Activated B cell treated with CpG ODN at 0.5 μM for 24 hours (primary cell): ENCODE measurements at regions not wholly inside any gene's neighbourhood (a gene's known extent, or its start where the extent isn't known, plus 50 kb on each side); places are given as distances from the start of the nearest gene placed in this dataset.

Experiments
- ATAC-seq: fragments of 200-7000 bp; cut with Tn5 transposase; one replicate; pipeline ENCODE4 v1.10.0; 2021; ENCODE audit warnings: low read depth, mild to moderate bottlenecking, moderate library complexity
- CTCF ChIA-PET: fragments of 350-600 bp; sonication (Branson Sonifier 250); formaldehyde crosslinking; loops from one replicate; lab custom pipeline; 2021; ENCODE audit warnings: antibody characterized with exemption; lab: Charles Lee
- POLR2A ChIA-PET: fragments of 350-600 bp; sonication (Branson Sonifier 250); formaldehyde crosslinking; loops from one replicate; lab custom pipeline; 2021; ENCODE audit warnings: antibody characterized with exemption; lab: Charles Lee
- DNase-seq: peaks from one replicate; pipeline ENCODE4 v3.0.0; 2022
- H3K27ac Mint-ChIP-seq: one replicate; pipeline ENCODE4 v1.8.0; 2020; ENCODE audit warnings: mixed read lengths
- H3K27me3 Mint-ChIP-seq: one replicate; pipeline ENCODE4 v1.8.0; 2021; ENCODE audit warnings: mixed read lengths
- H3K36me3 Mint-ChIP-seq: one replicate; pipeline ENCODE4 v1.8.0; 2021; ENCODE audit warnings: low read depth, mixed read lengths
- H3K4me1 Mint-ChIP-seq: one replicate; pipeline ENCODE4 v1.8.0; 2021; ENCODE audit warnings: mixed read lengths
- H3K4me3 Mint-ChIP-seq: one replicate; pipeline ENCODE4 v1.8.0; 2020; ENCODE audit warnings: mild to moderate bottlenecking, mixed read lengths
- H3K9me3 Mint-ChIP-seq: one replicate; pipeline ENCODE4 v1.8.0; 2020; ENCODE audit warnings: mixed read lengths
- intact Hi-C: fragments of 100-400 bp; cut with micrococcal nuclease; formaldehyde crosslinking; loops from one replicate; pipeline ENCODE4 v1.15.1; 2024
- TF ChIP-seq, protein P1 (sequence below): fragments of 200-600 bp; IDR thresholded peaks from one replicate; pipeline ENCODE4 v1.8.0; 2022; ENCODE audit warnings: antibody characterized with exemption, mild to moderate bottlenecking

GRCh38 chr2:58959996-58960395 is 718.9 kb upstream of the FANCL start:
- POLR2A ChIA-PET, result no interaction called here
- H3K9me3 Mint-ChIP-seq, result no peaks in the 10 kb centered on the region
- no peak overlapping the region for H3K27ac Mint-ChIP-seq
- no peak overlapping the region for H3K4me3 Mint-ChIP-seq
- DNase-seq (no peak), ATAC-seq (no peak)
- H3K4me1 Mint-ChIP-seq, result no peaks in the 10 kb centered on the region
- intact Hi-C loops, result no loop called here
- CTCF ChIA-PET, result interaction anchor here (1.0 kb wide), 1 partner anchor 67 kb away, joined by 5 read pairs; no protein-coding TSS in a partner anchor
- TF ChIP-seq, protein P1, sequence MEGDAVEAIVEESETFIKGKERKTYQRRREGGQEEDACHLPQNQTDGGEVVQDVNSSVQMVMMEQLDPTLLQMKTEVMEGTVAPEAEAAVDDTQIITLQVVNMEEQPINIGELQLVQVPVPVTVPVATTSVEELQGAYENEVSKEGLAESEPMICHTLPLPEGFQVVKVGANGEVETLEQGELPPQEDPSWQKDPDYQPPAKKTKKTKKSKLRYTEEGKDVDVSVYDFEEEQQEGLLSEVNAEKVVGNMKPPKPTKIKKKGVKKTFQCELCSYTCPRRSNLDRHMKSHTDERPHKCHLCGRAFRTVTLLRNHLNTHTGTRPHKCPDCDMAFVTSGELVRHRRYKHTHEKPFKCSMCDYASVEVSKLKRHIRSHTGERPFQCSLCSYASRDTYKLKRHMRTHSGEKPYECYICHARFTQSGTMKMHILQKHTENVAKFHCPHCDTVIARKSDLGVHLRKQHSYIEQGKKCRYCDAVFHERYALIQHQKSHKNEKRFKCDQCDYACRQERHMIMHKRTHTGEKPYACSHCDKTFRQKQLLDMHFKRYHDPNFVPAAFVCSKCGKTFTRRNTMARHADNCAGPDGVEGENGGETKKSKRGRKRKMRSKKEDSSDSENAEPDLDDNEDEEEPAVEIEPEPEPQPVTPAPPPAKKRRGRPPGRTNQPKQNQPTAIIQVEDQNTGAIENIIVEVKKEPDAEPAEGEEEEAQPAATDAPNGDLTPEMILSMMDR, result no peak
- H3K36me3 Mint-ChIP-seq, result no peaks in the 10 kb centered on the region
- H3K27me3 Mint-ChIP-seq, result peaks cover 7% of the 10 kb centered on the region

DNA sequence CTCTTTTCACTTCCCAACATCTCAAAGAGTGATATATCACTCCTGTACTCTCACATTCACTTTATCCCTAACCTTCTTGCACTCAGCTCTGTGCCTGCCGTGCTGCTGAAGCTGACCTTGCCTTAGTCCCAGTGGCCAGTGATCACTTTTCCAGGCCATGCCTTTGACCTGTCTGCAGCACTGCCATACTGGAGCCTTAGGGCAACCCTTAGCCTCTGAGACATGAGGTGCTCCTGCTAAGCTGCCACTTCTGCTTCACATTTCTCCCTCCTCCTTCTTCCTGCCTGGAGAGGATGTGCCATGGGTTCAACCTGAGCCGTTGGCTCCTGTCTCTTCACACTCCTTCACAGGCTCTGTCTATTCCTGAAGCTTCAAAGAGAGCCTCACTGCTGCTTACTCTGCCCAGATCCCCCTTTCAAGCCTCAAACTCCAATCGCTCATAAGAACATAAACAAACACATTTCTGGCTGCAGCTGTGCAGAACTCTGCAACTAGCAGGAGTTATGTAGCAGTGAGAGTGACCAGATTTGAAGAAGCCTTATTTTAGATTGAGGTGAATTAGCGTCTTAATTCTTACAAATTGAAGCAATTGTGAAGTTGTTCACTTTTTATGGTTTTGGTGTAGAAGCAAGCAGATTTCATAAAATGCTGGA is 716.2 kb upstream of the FANCL start:
- intact Hi-C loops, result no loop called here
- Mint-ChIP-seq H3K9me3 (no peaks in the 10 kb centered on the region), H3K36me3 (no peaks in the 10 kb centered on the region), H3K4me3 (no peak overlapping the region), H3K27me3 (peaks cover 7% of the 10 kb centered on the region), H3K27ac (no peak overlapping the region), H3K4me1 (no peaks in the 10 kb centered on the region)
- ATAC-seq, result no peak
- POLR2A ChIA-PET, result no interaction called here
- no peak for DNase-seq
- TF ChIP-seq, protein P1, result no peak
- CTCF ChIA-PET, result no interaction called here

DNA sequence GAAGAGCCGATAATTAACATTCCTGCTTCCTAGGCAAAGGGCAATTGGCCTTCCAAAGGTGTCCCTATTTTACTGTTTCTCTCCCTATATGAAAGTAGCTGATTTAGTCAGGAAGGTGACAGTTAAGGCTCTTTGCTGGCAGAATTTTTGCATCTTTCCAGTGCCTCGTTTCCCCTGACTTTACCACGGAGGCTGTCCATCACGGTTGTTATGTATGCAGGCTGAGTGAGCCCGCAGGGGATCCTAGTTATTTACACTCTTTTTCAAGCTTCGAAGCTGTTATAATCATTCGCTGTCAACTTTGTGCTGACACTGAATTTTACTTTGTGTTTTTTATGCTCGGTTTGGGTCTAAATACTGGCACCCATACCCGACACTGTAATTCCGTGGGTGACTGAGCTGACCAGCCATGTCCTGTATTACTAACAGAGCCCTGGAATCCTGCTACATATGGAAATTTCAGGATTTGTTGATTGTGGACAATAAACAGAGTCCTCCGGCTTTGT is 713.8 kb upstream of the FANCL start:
- H3K27ac Mint-ChIP-seq, result no peak overlapping the region
- ChIA-PET POLR2A (no interaction called here), CTCF (no interaction called here)
- DNase-seq, result no peak
- TF ChIP-seq, protein P1, result no peak
- no peaks in the 10 kb centered on the region for H3K4me1 Mint-ChIP-seq
- no peaks in the 10 kb centered on the region for H3K9me3 Mint-ChIP-seq
- H3K36me3 Mint-ChIP-seq, result no peaks in the 10 kb centered on the region
- H3K27me3 Mint-ChIP-seq, result peaks cover 13% of the 10 kb centered on the region
- ATAC-seq, result no peak
- no peak overlapping the region for H3K4me3 Mint-ChIP-seq
- intact Hi-C loops, result no loop called here

DNA sequence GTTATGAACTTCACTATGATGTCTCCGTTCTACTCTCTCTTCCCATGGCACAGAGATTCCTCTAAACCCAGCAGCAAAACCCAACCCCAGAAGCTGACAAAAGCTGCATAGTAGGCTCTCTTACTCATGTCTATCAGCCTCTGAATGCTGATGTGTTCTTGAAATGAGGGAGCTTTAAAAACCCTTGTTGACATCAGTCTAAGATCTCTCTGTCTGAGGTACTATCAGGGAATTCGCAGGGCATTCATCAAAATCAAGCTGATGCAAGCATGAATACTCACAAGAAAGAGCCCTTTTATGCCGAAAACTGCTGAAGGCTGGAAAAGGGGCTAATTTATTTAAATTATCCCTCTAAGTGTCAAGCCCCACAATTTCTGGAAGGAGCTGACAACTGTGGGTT is 710.6 kb upstream of the FANCL start:
- Mint-ChIP-seq H3K4me1 (no peaks in the 10 kb centered on the region), H3K27ac (no peak overlapping the region), H3K4me3 (no peak overlapping the region), H3K36me3 (no peaks in the 10 kb centered on the region), H3K9me3 (no peaks in the 10 kb centered on the region), H3K27me3 (peaks cover 6% of the 10 kb centered on the region)
- intact Hi-C loops, result no loop called here
- ATAC-seq (no peak), DNase-seq (no peak)
- TF ChIP-seq, protein P1, result no peak
- ChIA-PET CTCF (no interaction called here), POLR2A (no interaction called here)

DNA sequence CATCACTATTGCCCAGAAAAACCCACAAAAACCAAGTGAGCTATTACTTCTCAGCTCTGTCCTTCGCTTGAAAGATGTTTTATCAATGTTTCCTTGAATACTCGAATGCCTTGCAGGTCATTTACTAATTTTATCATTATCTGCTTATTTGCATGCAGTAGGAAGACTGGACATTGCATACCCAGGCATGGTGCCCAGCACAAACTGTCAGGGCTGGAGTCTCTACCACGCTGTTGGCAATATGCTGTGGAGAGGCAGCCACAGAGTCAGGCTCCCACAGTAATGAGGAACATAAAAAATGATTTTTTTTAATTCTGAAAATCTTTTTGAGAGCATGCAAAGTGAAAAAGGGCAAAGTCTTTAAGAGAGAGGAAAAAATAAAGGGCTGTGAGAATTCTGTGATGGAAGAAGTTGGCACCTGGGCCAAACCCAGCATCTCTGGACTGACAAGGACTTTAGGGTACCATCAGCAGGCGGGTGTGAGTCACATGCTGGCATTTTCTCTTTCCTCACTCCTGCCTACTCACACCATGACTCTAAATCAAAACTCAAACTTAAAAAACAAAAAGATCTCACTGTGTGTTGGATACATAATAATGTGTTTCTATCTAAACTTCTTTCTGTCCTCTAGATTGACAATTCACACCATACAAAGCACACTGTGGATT is 709.8 kb upstream of the FANCL start:
- CTCF ChIA-PET, result no interaction called here
- Mint-ChIP-seq H3K27me3 (peaks cover 6% of the 10 kb centered on the region), H3K36me3 (no peaks in the 10 kb centered on the region), H3K4me1 (no peaks in the 10 kb centered on the region), H3K9me3 (no peaks in the 10 kb centered on the region), H3K27ac (no peak overlapping the region), H3K4me3 (no peak overlapping the region)
- intact Hi-C loops, result no loop called here
- DNase-seq, result no peak
- POLR2A ChIA-PET, result no interaction called here
- no peak for ATAC-seq
- TF ChIP-seq, protein P1, result no peak
